GM23248 (cell line): ENCODE measurements at regions not wholly inside any gene's neighbourhood (a gene's known extent, or its start where the extent isn't known, plus 50 kb on each side); places are given as distances from the start of the nearest gene placed in this dataset.

Source experiments
- DNase-seq: peaks from one replicate; pipeline ENCODE4 v3.0.0-alpha.2; 2015
- H2AFZ ChIP-seq: fragments of 200-600 bp; sonication (generic); 2 replicates; pipeline ENCODE4 v1.6.1; 2016; ENCODE audit warnings: antibody characterized with exemption
- H3F3A ChIP-seq: fragments of 200-600 bp; sonication (generic); 2 replicates; pipeline ENCODE4 v1.6.1; 2016; ENCODE audit warnings: mild to moderate bottlenecking, antibody characterized with exemption, mixed run types; ENCODE audit not compliant: insufficient read depth
- H3K27ac ChIP-seq: fragments of 200-600 bp; sonication (generic); 2 replicates; pipeline ENCODE4 v1.5.1; 2016; ENCODE audit warnings: mild to moderate bottlenecking
- H3K27me3 ChIP-seq: fragments of 200-600 bp; sonication (generic); replicated peaks from 2 replicates; pipeline ENCODE4 v1.6.1; 2016; ENCODE audit warnings: mild to moderate bottlenecking; ENCODE audit not compliant: insufficient read depth
- H3K36me3 ChIP-seq: fragments of 200-600 bp; sonication (generic); 2 replicates; pipeline ENCODE4 v1.6.1; 2016; ENCODE audit warnings: low read depth, mild to moderate bottlenecking
- H3K4me1 ChIP-seq: fragments of 200-600 bp; sonication (generic); 2 replicates; pipeline ENCODE4 v1.6.1; 2016; ENCODE audit warnings: mild to moderate bottlenecking; ENCODE audit not compliant: insufficient read depth
- H3K4me2 ChIP-seq: fragments of 200-600 bp; sonication (generic); one replicate; pipeline ENCODE4 v1.6.1; 2016; ENCODE audit warnings: mild to moderate bottlenecking; ENCODE audit not compliant: unreplicated experiment
- H3K4me3 ChIP-seq: fragments of 200-600 bp; sonication (generic); 2 replicates; pipeline ENCODE4 v1.5.1; 2016; ENCODE audit warnings: mild to moderate bottlenecking
- H3K79me2 ChIP-seq: fragments of 200-600 bp; sonication (generic); 2 replicates; pipeline ENCODE4 v1.6.1; 2016; ENCODE audit warnings: mild to moderate bottlenecking; ENCODE audit not compliant: insufficient read depth
- H3K9ac ChIP-seq: fragments of 200-600 bp; sonication (generic); 2 replicates; pipeline ENCODE4 v1.6.1; 2016; ENCODE audit warnings: mild to moderate bottlenecking
- H3K9me2 ChIP-seq: fragments of 200-600 bp; sonication (generic); 2 replicates; pipeline ENCODE4 v1.6.1; 2016; ENCODE audit warnings: mixed run types, mild to moderate bottlenecking, moderate library complexity; ENCODE audit not compliant: insufficient read depth
- H3K9me3 ChIP-seq: fragments of 200-600 bp; sonication (generic); one replicate; pipeline ENCODE4 v1.6.1; 2017; ENCODE audit warnings: low read depth
- H4K20me1 ChIP-seq: fragments of 200-600 bp; sonication (generic); 2 replicates; pipeline ENCODE4 v1.6.0; 2016; ENCODE audit not compliant: insufficient read depth
- EZH2 ChIP-seq: fragments of 200-600 bp; sonication (generic); IDR thresholded peaks from 2 replicates; pipeline ENCODE4 v1.6.1; 2018; ENCODE audit warnings: antibody characterized with exemption, mild to moderate bottlenecking; ENCODE audit not compliant: insufficient read depth, poor library complexity, severe bottlenecking
- EZH2phosphoT487 ChIP-seq: fragments of 200-600 bp; sonication (generic); IDR thresholded peaks from 2 replicates; pipeline ENCODE4 v1.6.1; 2018; ENCODE audit warnings: antibody characterized with exemption, moderate library complexity, mild to moderate bottlenecking, low read depth; ENCODE audit not compliant: insufficient read depth
- WGBS, 2 experiments: methylation state at CpG; one replicate each; pipeline ENCODE4 v1.1.6; 2015 to 2017; ENCODE audit warnings: low lambda C conversion rate in 2 of 2, low coverage in 1 of 2; ENCODE audit errors: missing lambda C conversion rate in 2 of 2; 5-methylcytosine and 5-hydroxymethylcytosine counted together
- in situ Hi-C: fragments of 300-500 bp; cut with MboI; formaldehyde crosslinking; loops from 2 replicates; pipeline ENCODE4 v1.15.0; 2020

- no peak overlapping the region for H3K27ac ChIP-seq
- H3K36me3 ChIP-seq, result no peaks in the 10 kb centered on the region
- TF ChIP-seq EZH2phosphoT487, result no peak
- no peak for TF ChIP-seq EZH2
- 20 to 32% methylated on average over 1 of the region's 1 CpG for WGBS, 2 experiments
- no peaks in the 10 kb centered on the region for H3K79me2 ChIP-seq
- no peak overlapping the region for H3K9ac ChIP-seq
- H3K4me2 ChIP-seq, result no peak overlapping the region
- no peak overlapping the region for H2AFZ ChIP-seq
- H3F3A ChIP-seq, result no peaks in the 10 kb centered on the region
- H3K9me3 ChIP-seq, result no peaks in the 10 kb centered on the region
- no peak overlapping the region for H3K4me3 ChIP-seq
- DNase-seq, result no peak
- 0 out of 2 replicates have a peak, but pooled peaks cover 4% of the 10 kb centered on the region for H3K4me1 ChIP-seq
- no peaks in the 10 kb centered on the region for H4K20me1 ChIP-seq
- in situ Hi-C loops, result no loop called here
- H3K9me2 ChIP-seq, result no peaks in the 10 kb centered on the region
- H3K27me3 ChIP-seq, result peaks cover 23% of the 10 kb centered on the region
These were observed 120.1 kb upstream of the CCL21 start for GRCh38 chr9:34830068-34830467.

- DNase-seq, result no peak
- in situ Hi-C loops, result no loop called here
- no peak overlapping the region for H3K9ac ChIP-seq
These were observed 117.1 kb upstream of the CCL21 start for GRCh38 chr9:34826999-34827538.

GRCh38 chr9:34825775-34826174, 115.8 kb upstream of the CCL21 start:
- no peak overlapping the region for H3K4me3 ChIP-seq
- 0 out of 2 replicates have a peak, but pooled peaks cover 4% of the 10 kb centered on the region for H3K4me1 ChIP-seq
- no peak for DNase-seq
- no peaks in the 10 kb centered on the region for H3K79me2 ChIP-seq
- H3K27me3 ChIP-seq, result peaks cover 24% of the 10 kb centered on the region; the same call in 1 of the 2 replicates
- no peak overlapping the region for H3K4me2 ChIP-seq
- H3F3A ChIP-seq, result no peaks in the 10 kb centered on the region
- in situ Hi-C loops, result no loop called here
- H3K9me3 ChIP-seq, result no peaks in the 10 kb centered on the region
- H4K20me1 ChIP-seq, result no peaks in the 10 kb centered on the region
- H3K9me2 ChIP-seq, result no peaks in the 10 kb centered on the region
- no peaks in the 10 kb centered on the region for H3K36me3 ChIP-seq
- TF ChIP-seq EZH2phosphoT487 (no peak), EZH2 (no peak)
- H3K9ac ChIP-seq, result no peak overlapping the region
- no peak overlapping the region for H3K27ac ChIP-seq
- WGBS, 2 experiments, result 9 to 13% methylated on average over 4 of the region's 4 CpGs
- no peak overlapping the region for H2AFZ ChIP-seq

More at GRCh38 chr9:34826999-34827538, 117.1 kb upstream of the CCL21 start:
- no peaks in the 10 kb centered on the region for H3K79me2 ChIP-seq
- H3K9me2 ChIP-seq, result no peaks in the 10 kb centered on the region
- TF ChIP-seq EZH2 (no peak), EZH2phosphoT487 (no peak)
- H3K36me3 ChIP-seq, result no peaks in the 10 kb centered on the region
- H3K9me3 ChIP-seq, result no peaks in the 10 kb centered on the region
- no peaks in the 10 kb centered on the region for H4K20me1 ChIP-seq
- no peak overlapping the region for H3K4me2 ChIP-seq
- H3K27me3 ChIP-seq, result peaks cover 27% of the 10 kb centered on the region
- H3K4me3 ChIP-seq, result no peak overlapping the region
- no peak overlapping the region for H3K27ac ChIP-seq
- H3K4me1 ChIP-seq, result 0 out of 2 replicates have a peak, but pooled peaks cover 4% of the 10 kb centered on the region
- H3F3A ChIP-seq, result no peaks in the 10 kb centered on the region
- no peak overlapping the region for H2AFZ ChIP-seq

- no peak overlapping the region for H3K9ac ChIP-seq
- no peaks in the 10 kb centered on the region for H3K4me1 ChIP-seq
- no peak for TF ChIP-seq EZH2
- TF ChIP-seq EZH2phosphoT487, result no peak
- in situ Hi-C loops, result no loop called here
- no peak for DNase-seq
- H3K27me3 ChIP-seq, result 0 out of 2 replicates have a peak, but pooled peaks cover 12% of the 10 kb centered on the region
- H3K9me3 ChIP-seq, result no peaks in the 10 kb centered on the region
- no peaks in the 10 kb centered on the region for H3K36me3 ChIP-seq
- H3F3A ChIP-seq, result no peaks in the 10 kb centered on the region
- H3K79me2 ChIP-seq, result no peaks in the 10 kb centered on the region
- 22 to 24% methylated on average over 4 of the region's 4 CpGs for WGBS, 2 experiments
- no peak overlapping the region for H3K27ac ChIP-seq
- no peak overlapping the region for H3K4me3 ChIP-seq
- H3K9me2 ChIP-seq, result no peaks in the 10 kb centered on the region
- no peak overlapping the region for H3K4me2 ChIP-seq
- no peaks in the 10 kb centered on the region for H4K20me1 ChIP-seq
- H2AFZ ChIP-seq, result no peak overlapping the region
These were observed 113.8 kb upstream of the CCL21 start for GRCh38 chr9:34823778-34824177.

- 67 to 70% methylated on average over 9 to 14 of the region's 14 CpGs for WGBS, 2 experiments
These were observed 100.2 kb upstream of the CCL21 start for GRCh38 chr9:34810187-34810524.

More at GRCh38 chr9:34810187-34810524, 100.2 kb upstream of the CCL21 start:
- no peak overlapping the region for H3K27ac ChIP-seq
- H3K36me3 ChIP-seq, result no peaks in the 10 kb centered on the region
- in situ Hi-C loops, result no loop called here
- no peak overlapping the region for H3K4me2 ChIP-seq
- H3K9me2 ChIP-seq, result no peaks in the 10 kb centered on the region
- TF ChIP-seq EZH2, result no peak
- no peak for TF ChIP-seq EZH2phosphoT487
- H3K9me3 ChIP-seq, result no peaks in the 10 kb centered on the region
- no peak overlapping the region for H3K4me3 ChIP-seq
- H3K79me2 ChIP-seq, result no peaks in the 10 kb centered on the region
- H3K9ac ChIP-seq, result no peak overlapping the region
- DNase-seq, result no peak
- H3F3A ChIP-seq, result no peaks in the 10 kb centered on the region
- H2AFZ ChIP-seq, result no peak overlapping the region
- H3K4me1 ChIP-seq, result no peaks in the 10 kb centered on the region
- H3K27me3 ChIP-seq, result peaks cover 58% of the 10 kb centered on the region
- H4K20me1 ChIP-seq, result no peaks in the 10 kb centered on the region
